GM23338 (cell line): ENCODE measurements at regions not wholly inside any gene's neighbourhood (a gene's known extent, or its start where the extent isn't known, plus 50 kb on each side); places are given as distances from the start of the nearest gene placed in this dataset.

ENCODE experiments used
- ATAC-seq: fragments of 200-7000 bp; cut with Tn5 transposase; 3 replicates; pipeline ENCODE4 v1.9.1; 2020
- DNase-seq: peaks from one replicate; pipeline ENCODE4 v3.0.0-alpha.2; 2015; ENCODE audit warnings: low spot score
- H2AFZ ChIP-seq: fragments of 200-600 bp; sonication (generic); 2 replicates; pipeline ENCODE4 v1.8.0; 2016; ENCODE audit warnings: antibody characterized with exemption, mild to moderate bottlenecking, moderate library complexity
- H3F3A ChIP-seq: fragments of 200-600 bp; sonication (generic); replicated peaks from 2 replicates; pipeline ENCODE4 v1.8.0; 2017; ENCODE audit warnings: antibody characterized with exemption, mixed run types, low read depth
- H3K27ac ChIP-seq: fragments of 200-600 bp; sonication (generic); 2 replicates; pipeline ENCODE4 v1.6.1; 2016; ENCODE audit warnings: low read depth
- H3K27me3 ChIP-seq: fragments of 200-600 bp; sonication (generic); 2 replicates; pipeline ENCODE4 v1.8.0; 2016; ENCODE audit warnings: mild to moderate bottlenecking, mixed run types, moderate library complexity; ENCODE audit not compliant: insufficient read depth
- H3K36me3 ChIP-seq: fragments of 200-600 bp; sonication (generic); 2 replicates; pipeline ENCODE4 v1.8.0; 2016; ENCODE audit warnings: mild to moderate bottlenecking; ENCODE audit not compliant: insufficient read depth
- H3K4me1 ChIP-seq: fragments of 200-600 bp; sonication (generic); 2 replicates; pipeline ENCODE4 v1.8.0; 2016; ENCODE audit warnings: mild to moderate bottlenecking, moderate library complexity; ENCODE audit not compliant: insufficient read depth
- H3K4me2 ChIP-seq: fragments of 200-600 bp; sonication (generic); 2 replicates; pipeline ENCODE4 v1.7.1; 2017; ENCODE audit warnings: mixed run types
- H3K4me3 ChIP-seq: fragments of 200-600 bp; sonication (generic); 2 replicates; pipeline ENCODE4 v1.6.1; 2016; ENCODE audit warnings: mixed run types
- H3K79me2 ChIP-seq: fragments of 200-600 bp; sonication (generic); replicated peaks from 2 replicates; pipeline ENCODE4 v1.8.0; 2017; ENCODE audit warnings: mild to moderate bottlenecking; ENCODE audit not compliant: insufficient read depth
- H3K9me2 ChIP-seq: fragments of 200-600 bp; sonication (generic); 2 replicates; pipeline ENCODE4 v1.8.0; 2017; ENCODE audit not compliant: insufficient read depth
- H4K20me1 ChIP-seq: fragments of 200-600 bp; sonication (generic); replicated peaks from 2 replicates; pipeline ENCODE4 v1.8.0; 2017; ENCODE audit warnings: mild to moderate bottlenecking; ENCODE audit not compliant: insufficient read depth
- H3K27ac Mint-ChIP-seq: 2 replicates; pipeline ENCODE4 v1.8.0; 2020; ENCODE audit warnings: inconsistent platforms, mild to moderate bottlenecking, moderate library complexity, mixed read lengths
- H3K27me3 Mint-ChIP-seq: 3 replicates; pipeline ENCODE4 v1.8.0; 2022; ENCODE audit warnings: low read depth, mild to moderate bottlenecking, moderate library complexity, mixed read lengths, inconsistent platforms; ENCODE audit not compliant: insufficient read depth, poor library complexity
- H3K36me3 Mint-ChIP-seq: 3 replicates; pipeline ENCODE4 v1.8.0; 2021; ENCODE audit warnings: low read depth, mild to moderate bottlenecking, inconsistent platforms, moderate library complexity, mixed read lengths
- H3K4me1 Mint-ChIP-seq: 3 replicates; pipeline ENCODE4 v1.8.0; 2020; ENCODE audit warnings: mild to moderate bottlenecking, inconsistent platforms, mixed read lengths
- H3K4me3 Mint-ChIP-seq: 3 replicates; pipeline ENCODE4 v1.8.0; 2021; ENCODE audit warnings: moderate library complexity, mild to moderate bottlenecking, inconsistent platforms, mixed read lengths
- H3K9me3 Mint-ChIP-seq: 3 replicates; pipeline ENCODE4 v1.8.0; 2020; ENCODE audit warnings: moderate library complexity, mild to moderate bottlenecking, inconsistent platforms, mixed read lengths
- CREB1 ChIP-seq: fragments of 250-450 bp; sonication (Bioruptor Pico); IDR thresholded peaks from 2 replicates; pipeline ENCODE4 v1.5.0; 2020; ENCODE audit warnings: low read depth, mild to moderate bottlenecking, moderate library complexity
- CTCF ChIP-seq, 2 experiments: fragments of 200-600 bp in 1 of 2; sonication (generic) in 1 of 2; conservative IDR thresholded peaks; 2 replicates each; pipeline versions ENCODE4 v1.5.1 to v1.6.1; 2016 to 2017; ENCODE audit warnings: antibody characterized with exemption in 2 of 2, low read depth in 2 of 2, mild to moderate bottlenecking in 2 of 2, moderate library complexity in 1 of 2
- ETS1 ChIP-seq: IDR thresholded peaks from 2 replicates; pipeline ENCODE4 v1.6.1; 2016; ENCODE audit warnings: antibody characterized with exemption
- EZH2 ChIP-seq: fragments of 200-600 bp; sonication (generic); IDR thresholded peaks from one replicate; pipeline ENCODE4 v1.8.0; 2017; ENCODE audit warnings: antibody characterized with exemption, mild to moderate bottlenecking, low read depth; ENCODE audit not compliant: unreplicated experiment
- EZH2phosphoT487 ChIP-seq: fragments of 200-600 bp; sonication (generic); IDR thresholded peaks from one replicate; pipeline ENCODE4 v1.8.1; 2018; ENCODE audit warnings: antibody characterized with exemption; ENCODE audit not compliant: unreplicated experiment
- JUNB ChIP-seq: IDR thresholded peaks from one replicate; pipeline ENCODE4 v1.6.1; 2016; ENCODE audit warnings: antibody characterized with exemption; ENCODE audit not compliant: unreplicated experiment
- NANOG ChIP-seq: IDR thresholded peaks from 2 replicates; pipeline ENCODE4 v1.6.1; 2016; ENCODE audit warnings: antibody characterized with exemption, borderline replicate concordance
- POLR2AphosphoS5 ChIP-seq: IDR thresholded peaks from 2 replicates; pipeline ENCODE4 v1.6.1; 2016; ENCODE audit warnings: antibody characterized with exemption, low read depth
- REST ChIP-seq: IDR thresholded peaks from one replicate; pipeline ENCODE4 v1.6.1; 2018; ENCODE audit warnings: antibody characterized with exemption; ENCODE audit not compliant: unreplicated experiment
- STAT1 ChIP-seq: IDR thresholded peaks from one replicate; pipeline ENCODE4 v1.6.1; 2016; ENCODE audit warnings: antibody characterized with exemption; ENCODE audit not compliant: unreplicated experiment
- ZNF114 ChIP-seq: fragments of 250-450 bp; sonication (Bioruptor Pico); IDR thresholded peaks from 2 replicates; pipeline ENCODE4 v1.5.0; 2020; ENCODE audit warnings: mild to moderate bottlenecking, moderate library complexity
- ZNF331 ChIP-seq: fragments of 250-450 bp; sonication (Bioruptor Pico); IDR thresholded peaks from 2 replicates; pipeline ENCODE4 v1.5.0; 2020; ENCODE audit warnings: low read depth, mild to moderate bottlenecking, moderate library complexity
- ZNF462 ChIP-seq: fragments of 250-450 bp; sonication (Bioruptor Pico); IDR thresholded peaks from 2 replicates; pipeline ENCODE4 v1.5.0; 2020; ENCODE audit warnings: mild to moderate bottlenecking, moderate library complexity

- ATAC-seq (no peak), DNase-seq (no peak)
- Histone ChIP-seq H3K9me2 (no peaks in the 10 kb centered on the region; the same call in 1 of the 2 replicates), H3K36me3 (no peaks in the 10 kb centered on the region), H2AFZ (no peak overlapping the region), H3F3A (no peaks in the 10 kb centered on the region), H4K20me1 (no peaks in the 10 kb centered on the region), H3K4me1 (no peaks in the 10 kb centered on the region), H3K4me2 (no peak overlapping the region), H3K4me3 (no peak overlapping the region), H3K27ac (no peak overlapping the region), H3K79me2 (no peaks in the 10 kb centered on the region), H3K27me3 (no peaks in the 10 kb centered on the region)
- Mint-ChIP-seq H3K36me3 (no peaks in the 10 kb centered on the region), H3K4me1 (no peaks in the 10 kb centered on the region), H3K4me3 (no peak overlapping the region), H3K27me3 (peaks cover 6% of the 10 kb centered on the region), H3K9me3 (no peaks in the 10 kb centered on the region), H3K27ac (no peak overlapping the region)
- no peak for TF ChIP-seq ZNF114 (CRISPR knock-in tag)
- no peak for TF ChIP-seq ZNF462
- no peak for TF ChIP-seq CTCF (conservative IDR thresholded peaks at IDR 0.05; ENCODE audit: low read depth in 2 of 2)
- no peak for TF ChIP-seq ETS1
- no peak for TF ChIP-seq CREB1 (CRISPR knock-in tag)
- TF ChIP-seq EZH2phosphoT487, result no peak
- no peak for TF ChIP-seq NANOG
- no peak for TF ChIP-seq REST
- TF ChIP-seq POLR2AphosphoS5, result no peak
- no peak for TF ChIP-seq EZH2
- TF ChIP-seq ZNF331 (CRISPR knock-in tag), result no peak
- no peak for TF ChIP-seq JUNB
- TF ChIP-seq STAT1, result no peak
Observed at GRCh38 chr3:150309257-150309542, 98.9 kb upstream of the TSC22D2 start.
